T-helper 2 cell treated with Interferon-gamma antibody and Interleukin-4, amounts not matched to agents 100 ng/mL and 5 ng/mL, for 36 hours (primary cell): ENCODE measurements at regions not wholly inside any gene's neighbourhood (a gene's known extent, or its start where the extent isn't known, plus 50 kb on each side); places are given as distances from the start of the nearest gene placed in this dataset.
"Not testable (repeated sequence)": the region's sequence is repeated elsewhere in the genome, so short reads cannot be mapped to it uniquely, and the experiment has no call there.

ENCODE experiments used
- intact Hi-C: fragments of 100-400 bp; cut with micrococcal nuclease; formaldehyde crosslinking; loops from one replicate; pipeline ENCODE4 v1.15.1; 2023

DNA sequence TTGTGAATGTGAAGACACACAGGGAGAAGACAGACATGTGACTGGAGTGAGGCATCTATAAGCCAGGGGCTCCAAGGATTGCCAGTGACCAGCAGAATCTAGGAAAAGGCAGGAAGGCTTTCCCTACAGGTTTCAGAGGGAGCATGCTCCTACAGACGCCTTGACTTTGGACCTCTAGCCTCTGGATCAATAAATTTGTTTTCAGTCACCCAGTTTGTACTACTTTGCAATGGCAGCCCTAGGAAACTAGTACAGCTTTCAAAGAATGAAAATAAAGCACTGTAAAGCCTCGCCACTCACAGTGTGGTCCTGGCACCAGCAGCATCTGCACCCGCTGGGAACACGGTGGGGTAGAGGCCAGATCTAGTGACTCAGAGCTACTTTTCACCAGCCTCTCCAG, 510.0 kb downstream of the LTN1 start:
- intact Hi-C loops: no loop called here

DNA sequence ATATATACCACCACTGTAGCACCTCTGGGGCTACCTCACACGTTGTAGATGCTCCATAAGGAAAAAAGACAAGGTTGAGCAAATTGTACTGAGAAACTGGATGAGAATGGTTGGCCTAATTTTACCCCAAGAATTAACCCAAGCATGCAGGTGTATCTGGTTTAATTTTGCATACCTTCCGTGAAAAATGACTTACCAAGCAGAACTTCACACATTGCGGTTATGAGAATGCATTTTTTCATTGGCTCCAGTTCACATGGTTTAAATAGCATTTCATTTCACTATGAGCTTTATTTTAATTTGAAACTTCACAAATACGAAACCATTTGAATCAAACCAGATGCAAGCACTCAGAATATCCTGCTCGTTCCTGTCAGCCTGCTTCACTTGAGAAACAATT, 512.2 kb downstream of the LTN1 start:
- intact Hi-C loops: no loop called here

DNA sequence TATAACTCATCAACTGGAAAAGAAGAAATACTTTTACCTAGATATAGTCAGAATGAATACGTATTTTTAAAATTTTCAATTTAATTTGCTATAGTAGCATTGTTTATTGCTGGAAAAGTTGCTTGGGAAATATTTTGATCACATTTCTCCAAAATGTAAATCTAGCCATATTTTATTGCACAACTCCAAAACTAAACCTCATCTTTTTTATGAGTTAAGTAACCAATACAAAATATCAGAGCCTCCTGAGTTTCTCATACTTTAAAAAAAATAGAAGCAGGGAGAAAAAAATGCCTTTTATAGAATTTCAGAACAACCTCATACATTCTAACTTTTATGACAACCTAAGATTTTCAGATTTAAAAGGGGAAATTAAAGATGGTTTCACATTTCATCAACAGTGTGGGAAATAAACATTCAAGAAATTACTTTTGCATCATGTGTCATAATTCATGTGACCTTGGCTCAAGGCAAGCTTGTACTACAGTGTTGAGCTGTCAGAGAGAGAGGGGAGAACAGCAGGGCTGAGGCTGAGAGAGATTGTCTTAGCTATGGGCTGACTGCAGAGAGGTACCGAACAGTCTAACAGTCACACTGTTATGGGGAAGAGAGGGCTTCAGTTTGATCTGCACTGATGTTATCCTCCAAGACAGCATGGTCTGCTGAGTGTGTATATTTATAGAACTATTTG, 519.0 kb downstream of the LTN1 start:
- intact Hi-C loops: no loop called here

DNA sequence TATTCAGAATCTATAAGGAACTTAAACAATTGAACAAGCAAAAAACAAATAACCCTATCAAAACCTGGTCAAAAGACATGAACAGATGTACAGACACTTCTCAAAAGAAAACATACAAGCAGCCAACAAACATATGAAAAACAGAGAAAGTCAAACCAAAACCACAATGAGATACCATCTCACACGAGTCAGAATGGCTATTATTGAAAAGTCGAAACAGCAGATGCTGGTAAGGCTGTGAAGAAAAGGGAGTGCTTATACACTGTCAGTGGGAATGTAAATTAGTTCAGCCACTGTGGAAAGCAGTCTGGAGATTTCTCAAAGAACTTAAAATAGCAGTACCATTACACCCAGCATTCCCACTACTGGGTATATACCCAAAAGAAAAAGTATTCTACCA, 520.1 kb downstream of the LTN1 start:
- intact Hi-C loops: not testable (repeated sequence)

DNA sequence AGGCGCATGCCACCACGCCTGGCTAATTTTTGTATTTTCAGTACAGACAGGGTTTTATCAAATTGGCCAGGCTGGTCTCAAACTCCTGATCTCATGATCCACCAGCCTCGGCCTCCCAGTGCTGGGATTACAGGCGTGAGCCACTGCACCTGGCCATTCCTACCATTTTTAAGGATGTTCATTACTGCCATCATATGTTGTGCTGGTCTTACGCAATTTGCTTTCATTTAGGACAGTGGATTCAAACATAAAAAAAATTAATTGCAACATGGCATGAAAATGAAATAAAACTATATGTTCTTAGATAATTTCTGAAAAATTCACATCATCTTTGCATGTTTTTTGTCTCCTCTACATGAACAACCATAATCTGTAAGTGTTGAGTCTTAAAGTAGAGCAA, 527.7 kb downstream of the LTN1 start:
- intact Hi-C loops: no loop called here

DNA sequence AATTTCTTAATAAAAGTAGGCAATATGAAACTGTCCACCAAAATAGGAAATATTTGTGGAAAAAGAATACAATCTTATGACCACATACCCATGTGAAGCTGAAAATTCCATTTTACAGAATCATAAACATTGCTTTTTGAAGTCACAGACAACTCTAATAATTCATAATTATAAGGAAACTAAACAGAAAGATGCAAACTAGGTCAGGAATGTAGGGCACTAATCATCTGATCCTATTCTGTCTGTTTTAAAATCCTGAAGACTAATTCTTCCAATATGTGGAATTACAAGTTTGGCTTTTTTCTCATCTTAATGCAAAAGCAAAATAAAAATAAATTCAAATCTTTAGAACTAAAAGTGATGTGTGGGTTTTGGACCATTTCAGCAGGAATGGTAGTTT, 528.6 kb downstream of the LTN1 start:
- intact Hi-C loops: no loop called here

DNA sequence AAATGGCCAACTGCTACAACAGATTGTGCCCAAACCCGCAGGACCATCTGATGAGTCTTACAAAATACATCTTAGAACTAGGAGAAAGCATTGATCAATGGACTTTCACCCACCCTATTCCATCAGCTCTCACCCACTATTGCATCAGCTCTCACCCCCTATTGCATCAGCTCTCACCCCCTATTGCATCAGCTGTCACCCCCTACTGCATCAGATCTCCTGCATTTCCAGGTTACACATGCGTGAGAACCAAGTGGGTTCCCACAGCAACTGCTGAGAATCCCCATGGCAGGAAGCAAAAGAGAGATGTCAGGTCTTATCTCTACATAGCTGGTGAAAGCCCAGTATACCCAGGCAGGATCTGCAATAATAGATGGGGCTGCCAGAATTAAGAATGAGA, 533.5 kb downstream of the LTN1 start:
- intact Hi-C loops: no loop called here

DNA sequence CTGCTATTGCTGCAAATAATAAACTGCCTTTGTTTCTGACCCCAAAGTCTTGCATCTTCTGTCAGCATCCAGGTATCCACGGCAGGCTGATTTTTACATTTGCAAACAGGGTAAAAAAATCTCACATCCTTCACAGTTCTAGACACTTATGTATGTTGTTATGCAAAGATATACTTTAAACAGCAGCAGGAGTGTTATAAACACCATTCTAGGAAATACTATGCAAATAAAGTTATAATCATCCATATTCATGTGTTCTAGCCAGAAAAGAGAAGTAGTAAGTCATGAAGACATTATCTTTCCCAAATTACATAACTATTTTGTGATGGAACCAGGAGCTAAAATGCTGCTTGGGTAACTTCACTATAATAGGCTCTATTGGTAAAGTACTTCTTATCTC, 534.2 kb downstream of the LTN1 start:
- intact Hi-C loops: no loop called here

DNA sequence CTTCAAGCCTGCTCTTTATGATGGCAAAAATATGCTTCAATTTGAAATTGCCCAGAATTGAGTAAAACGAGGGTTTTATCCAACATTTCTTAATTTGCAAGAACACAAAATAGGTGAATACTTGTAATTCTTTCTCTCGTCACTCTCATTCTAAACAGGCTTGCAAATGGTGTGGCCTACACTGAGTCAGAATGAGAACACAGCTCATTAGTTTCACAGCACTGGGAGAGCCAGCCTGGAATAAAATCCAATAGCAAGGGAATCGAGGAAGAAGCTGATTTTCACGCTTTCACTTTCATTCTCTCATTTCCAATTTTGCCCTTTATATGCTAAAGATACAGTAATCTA, 537.5 kb downstream of the LTN1 start:
- intact Hi-C loops: no loop called here

DNA sequence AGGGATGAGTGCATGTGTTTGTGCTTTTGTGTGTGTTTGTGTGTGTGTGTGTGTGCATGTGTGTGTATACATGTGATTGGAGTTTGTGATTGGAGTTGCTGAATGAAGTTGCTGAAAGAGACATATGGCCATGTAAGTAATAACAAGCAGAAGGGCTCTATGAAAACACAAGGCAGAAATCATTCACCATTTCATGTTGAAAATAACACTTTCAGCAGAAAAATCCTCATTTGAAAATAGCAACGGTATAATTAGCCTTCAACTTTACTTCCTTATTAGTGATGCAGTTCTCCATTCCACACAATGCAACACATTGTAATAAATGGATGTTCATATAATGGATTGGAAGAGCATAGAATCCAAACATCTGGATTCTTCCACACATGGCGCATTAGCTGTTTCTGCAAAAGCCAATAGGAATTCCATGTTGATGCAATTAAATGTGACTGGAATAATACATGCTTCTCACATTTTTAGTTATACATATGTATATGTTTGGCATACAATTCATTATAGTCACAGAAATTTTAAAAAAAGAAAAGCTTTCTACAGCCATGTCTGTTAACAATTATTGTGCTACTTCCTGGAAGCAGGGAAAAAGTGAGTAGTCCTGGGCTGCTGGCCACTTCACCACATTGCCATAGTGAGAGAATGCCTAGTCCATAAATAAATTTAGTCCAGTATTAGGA, 538.0 kb downstream of the LTN1 start:
- intact Hi-C loops: no loop called here

DNA sequence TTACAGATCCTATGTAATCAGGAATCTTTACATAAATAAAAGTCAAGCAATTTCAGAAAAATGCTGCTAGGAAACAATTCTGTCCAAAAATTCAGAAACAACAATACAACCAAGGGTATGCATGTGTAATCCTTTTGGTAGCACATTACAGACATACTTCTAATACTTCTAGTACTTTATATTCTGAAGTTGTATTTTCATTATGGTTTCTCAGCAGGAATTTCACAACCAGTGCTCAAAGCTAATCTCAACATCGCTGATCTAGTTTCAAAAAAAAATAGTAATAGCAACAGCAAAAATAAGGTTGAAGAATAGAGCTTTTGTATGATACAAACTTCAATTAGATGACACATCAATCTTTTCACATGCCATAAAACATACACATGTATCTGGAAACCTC, 545.2 kb downstream of the LTN1 start:
- intact Hi-C loops: no loop called here

DNA sequence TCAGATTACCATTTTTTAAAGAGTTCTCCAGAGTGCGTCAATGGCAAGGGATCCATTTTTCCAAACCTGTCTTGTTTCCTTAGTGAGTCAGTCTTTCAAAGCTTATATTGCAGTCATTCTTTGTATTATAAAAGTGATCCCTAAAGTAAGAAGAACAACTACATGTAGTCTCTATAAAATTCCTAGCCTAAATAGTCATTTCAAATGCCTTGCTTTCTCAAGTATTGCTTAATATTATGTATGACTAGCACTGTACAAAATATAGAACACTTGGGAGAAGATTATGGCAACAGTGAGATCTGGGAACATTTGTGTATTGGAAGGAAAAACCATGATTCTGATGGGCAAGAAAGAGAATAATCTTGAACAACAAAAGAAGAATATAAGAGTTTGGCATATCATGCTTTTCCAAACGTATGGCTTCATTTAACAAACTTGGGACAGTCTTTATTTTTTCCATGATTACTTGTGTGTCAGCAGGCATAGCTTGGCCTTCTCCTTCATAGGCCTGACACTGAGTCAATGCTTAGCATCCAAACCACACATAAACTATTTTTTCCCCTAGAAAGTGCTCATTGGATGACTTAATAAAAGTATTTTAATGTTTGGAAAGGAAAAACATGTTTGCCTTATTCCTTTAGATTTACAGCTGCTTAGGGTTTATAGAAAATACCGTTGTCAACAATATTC, 547.4 kb downstream of the LTN1 start:
- intact Hi-C loops: no loop called here

DNA sequence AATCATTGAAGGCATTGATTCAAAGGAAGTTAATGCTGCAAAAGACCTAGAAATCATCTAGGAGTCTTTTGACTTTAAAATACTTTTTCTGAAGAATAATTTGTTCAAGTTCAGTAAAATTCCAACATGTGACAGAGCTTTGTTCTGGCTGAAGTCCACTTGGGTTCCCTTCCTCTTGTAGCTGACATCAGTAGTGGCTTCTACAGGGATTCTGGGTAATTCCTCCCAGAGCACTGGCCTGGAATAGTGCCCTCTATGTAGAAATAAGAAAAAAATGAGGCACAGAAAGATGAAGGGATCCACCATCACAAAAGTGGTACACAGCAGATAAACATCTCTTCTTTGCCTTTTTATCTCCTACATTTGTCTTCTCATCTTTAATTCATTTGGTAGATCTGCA, 548.1 kb downstream of the LTN1 start:
- intact Hi-C loops: no loop called here

DNA sequence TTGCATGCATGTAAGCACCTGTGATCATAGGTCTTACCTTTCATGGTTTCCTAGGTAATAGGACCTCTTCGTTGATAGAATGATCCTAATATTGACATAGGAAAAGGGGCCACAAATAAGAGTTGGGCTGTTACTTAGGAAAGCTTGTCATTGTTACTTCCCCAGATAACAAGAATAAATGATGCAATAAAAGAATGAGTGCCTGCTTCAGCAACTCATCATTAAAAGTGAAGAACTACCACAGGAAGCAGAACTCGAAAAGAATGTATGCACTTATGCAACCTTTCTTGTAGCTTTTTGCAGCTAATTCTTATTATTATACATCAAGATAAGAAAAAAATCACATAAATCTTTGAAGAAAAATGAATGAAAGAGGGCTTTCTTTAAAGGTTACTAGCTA, 548.6 kb downstream of the LTN1 start:
- intact Hi-C loops: no loop called here

DNA sequence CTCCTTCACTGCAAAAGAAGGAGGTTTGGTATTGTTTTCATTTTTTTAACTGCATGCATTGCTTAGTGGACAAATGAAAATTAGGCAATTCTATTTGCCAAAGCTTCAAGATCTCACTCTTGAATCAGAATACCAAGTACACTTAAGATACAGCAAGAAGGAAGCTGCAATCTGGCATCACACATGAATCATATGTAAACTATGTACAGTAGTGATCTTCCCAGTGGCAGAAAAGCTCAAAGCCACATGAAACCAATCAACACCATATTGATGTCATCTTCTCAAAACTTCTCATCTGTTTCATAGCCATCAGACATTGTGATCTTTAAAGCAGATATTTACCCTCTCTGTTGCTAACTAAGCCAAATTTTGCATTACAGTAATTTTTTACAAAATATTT, 550.1 kb downstream of the LTN1 start:
- intact Hi-C loops: no loop called here

DNA sequence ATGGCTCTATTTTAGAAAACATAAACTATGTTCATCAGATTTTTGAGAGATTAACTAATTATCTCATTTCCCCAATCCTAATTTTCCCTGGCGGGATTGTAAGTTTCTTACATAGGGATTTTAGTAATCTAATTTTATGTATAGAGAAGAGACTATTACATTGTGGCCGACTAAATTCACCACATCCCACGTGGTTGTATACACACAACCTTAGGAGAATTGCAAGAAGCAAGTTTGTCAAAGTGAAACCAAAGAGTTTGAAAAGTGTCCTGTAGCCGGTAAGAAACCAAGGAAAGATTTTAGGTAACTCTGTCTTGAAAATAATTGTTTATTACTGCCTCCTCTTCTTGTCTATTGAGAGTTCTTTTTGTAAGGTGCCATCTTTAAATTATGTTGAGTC, 550.6 kb downstream of the LTN1 start:
- intact Hi-C loops: no loop called here

DNA sequence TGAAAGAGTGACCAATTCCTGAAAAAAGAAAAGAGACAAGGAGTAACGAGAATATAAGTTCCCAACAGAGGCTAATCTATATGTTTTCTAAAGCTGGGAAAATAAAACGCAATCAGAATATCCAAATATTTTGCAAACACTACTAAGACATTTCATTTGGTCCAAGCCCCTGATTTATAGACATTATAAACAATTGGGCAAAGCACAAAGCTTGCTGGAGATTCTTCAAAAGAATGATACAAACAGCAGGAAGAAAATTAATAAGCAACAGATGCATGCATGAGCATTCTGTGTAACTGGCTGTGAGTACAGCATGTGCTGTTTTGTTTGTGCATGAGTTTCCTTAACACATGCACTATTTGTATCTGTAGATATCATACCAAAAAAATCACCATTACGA, 552.9 kb downstream of the LTN1 start:
- intact Hi-C loops: no loop called here

DNA sequence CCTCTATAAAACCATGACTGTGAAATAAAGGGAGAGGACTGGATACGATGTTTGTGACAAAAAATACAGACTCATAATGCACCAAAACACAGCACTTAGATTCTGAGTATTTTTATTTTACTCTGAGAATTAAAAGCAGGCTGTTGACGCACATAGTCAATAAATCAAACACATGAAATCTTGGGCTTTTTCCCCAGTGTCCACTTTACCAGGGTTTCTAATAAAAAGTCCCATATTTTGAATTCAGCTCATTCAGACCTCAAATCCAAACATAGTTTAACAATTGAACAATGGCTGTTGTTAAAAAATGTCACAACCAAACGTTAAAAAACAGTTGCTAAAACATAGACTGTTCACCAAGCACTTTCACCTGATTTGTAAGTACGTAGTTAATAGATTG, 553.4 kb downstream of the LTN1 start:
- intact Hi-C loops: no loop called here

DNA sequence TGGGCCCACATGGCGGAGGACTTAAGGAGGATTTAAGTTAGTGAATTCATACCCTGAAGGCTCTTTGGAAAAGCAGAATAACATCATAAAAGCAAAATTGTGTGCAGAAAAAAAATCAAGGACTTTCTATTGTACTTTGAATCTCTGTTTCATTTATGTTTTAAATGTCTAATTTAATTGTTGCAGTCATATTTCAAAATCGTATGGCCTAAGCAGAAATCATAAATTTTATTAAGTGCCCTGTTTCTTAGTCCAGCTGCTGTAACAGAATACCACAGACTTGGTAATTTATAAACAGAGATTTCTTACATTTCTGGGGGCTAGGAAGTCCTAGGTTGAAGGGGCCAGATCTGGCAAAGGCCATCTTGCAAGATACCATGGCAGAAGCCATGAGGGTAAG, 555.6 kb downstream of the LTN1 start:
- intact Hi-C loops: no loop called here

DNA sequence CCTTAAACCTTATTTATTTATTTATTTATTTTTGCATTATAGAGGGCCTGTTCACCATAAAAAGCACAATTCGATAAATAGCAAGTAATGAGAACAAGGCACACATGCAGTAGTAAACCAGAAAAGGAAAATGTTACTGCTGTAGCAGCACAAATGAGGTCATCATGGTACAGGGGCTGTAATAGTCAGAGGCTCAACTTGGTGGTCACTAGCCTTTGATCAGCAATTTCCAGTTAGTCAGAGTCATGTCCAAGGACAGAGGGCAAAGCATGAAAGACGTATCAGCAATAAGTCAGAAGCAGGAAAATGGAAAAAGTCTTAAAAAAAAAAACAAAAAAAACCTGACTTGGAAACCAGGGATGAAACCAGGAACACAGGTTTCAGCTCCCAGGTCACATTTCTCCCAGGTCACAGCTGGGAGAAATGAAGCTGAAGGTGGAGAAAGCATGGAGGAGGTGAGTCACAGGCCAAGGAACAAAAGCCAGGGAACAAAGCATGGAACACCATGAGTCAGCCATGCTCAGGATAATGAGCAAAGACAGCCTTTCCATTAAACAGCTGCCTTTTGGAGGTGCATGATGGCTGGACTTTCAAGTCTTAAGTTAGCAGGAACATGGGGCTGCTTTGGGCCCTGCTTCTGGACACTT, 556.3 kb downstream of the LTN1 start:
- intact Hi-C loops: no loop called here

DNA sequence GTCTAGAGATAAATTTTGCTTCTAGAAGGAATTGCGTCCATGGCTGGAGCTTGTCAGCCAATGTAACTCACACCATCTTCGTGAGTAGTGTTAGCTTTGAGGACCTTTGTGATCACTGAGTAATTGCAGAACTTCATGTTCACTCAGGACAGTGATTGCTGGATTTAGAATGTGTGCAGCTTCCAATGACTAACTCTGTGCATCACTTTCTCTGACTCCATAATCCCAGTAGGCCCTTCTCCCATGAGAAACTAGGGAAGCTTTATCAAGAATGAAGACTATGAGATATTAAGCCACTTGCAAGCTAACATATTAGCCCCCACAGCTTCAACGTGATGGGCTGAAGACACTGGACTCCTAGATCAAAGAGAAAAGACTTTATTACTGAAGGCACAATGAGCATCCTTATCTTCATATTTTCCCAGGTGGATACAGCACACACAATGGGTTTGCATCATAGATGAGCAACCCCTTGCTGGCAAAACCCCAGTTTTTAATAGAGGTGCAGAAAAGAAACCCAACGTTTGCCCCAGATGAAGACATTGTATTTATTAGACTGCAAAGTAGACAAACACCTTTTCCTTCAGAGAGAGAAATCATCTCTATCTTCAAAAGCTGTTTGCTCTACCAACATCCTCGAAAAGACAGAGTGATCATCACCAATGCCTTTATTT, 561.0 kb downstream of the LTN1 start:
- intact Hi-C loops: no loop called here

DNA sequence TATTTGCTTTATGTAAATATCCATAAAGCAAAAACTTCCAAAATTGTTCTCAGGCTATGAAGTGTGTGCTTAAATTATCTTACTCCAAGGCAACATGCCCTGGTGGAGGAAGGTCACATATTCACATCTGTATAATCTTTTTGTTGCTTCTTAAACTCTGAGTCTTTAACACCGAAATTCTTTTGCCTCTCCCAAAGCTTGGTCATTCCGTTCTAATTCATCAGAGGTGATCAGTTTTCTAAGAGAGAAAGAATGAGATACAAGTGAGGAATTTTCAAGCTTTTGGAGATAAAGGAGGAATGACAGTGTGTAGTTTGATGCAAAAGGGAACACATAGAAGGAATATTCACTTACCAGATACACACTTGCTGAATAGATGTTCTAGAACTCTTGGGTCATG, 561.7 kb downstream of the LTN1 start:
- intact Hi-C loops: no loop called here
